Prostate gland (tissue), 2 donors: ENCODE measurements at regions not wholly inside any gene's neighbourhood (a gene's known extent, or its start where the extent isn't known, plus 50 kb on each side); places are given as distances from the start of the nearest gene placed in this dataset.

Experiments used
- DNase-seq: peaks from one replicate; pipeline ENCODE4 v3.0.0-alpha.2; 2019; ENCODE audit warnings: low spot score
- H3K27ac ChIP-seq, 2 donors: fragments of 200-600 bp; sonication (generic); 2 replicates each; pipeline ENCODE4 v1.5.1; 2017 to 2019
- H3K27me3 ChIP-seq: fragments of 200-600 bp; sonication (generic); replicated peaks from 2 replicates; pipeline ENCODE4 v1.5.1; 2019; ENCODE audit not compliant: insufficient read depth
- H3K36me3 ChIP-seq, 2 donors: fragments of 200-600 bp; sonication (generic); 1 replicate in 1 of 2; 2 replicates in 1 of 2; pipeline versions ENCODE4 v1.5.1 to v1.8.1; 2017 to 2019
- H3K4me1 ChIP-seq: fragments of 200-600 bp; sonication (generic); replicated peaks from 2 replicates; pipeline ENCODE4 v1.5.1; 2019
- H3K4me3 ChIP-seq, 2 donors: fragments of 200-600 bp; sonication (generic); 2 replicates each; pipeline ENCODE4 v1.5.1; 2017 to 2019
- H3K9me3 ChIP-seq: fragments of 200-600 bp; sonication (generic); 2 replicates; pipeline ENCODE4 v1.5.1; 2017
- CTCF ChIP-seq, 4 experiments: fragments of 200-600 bp in 2 of 4; fragments of 450-650 bp in 2 of 4; sonication (generic) in 2 of 4; IDR thresholded peaks; 1 replicate in 3 of 4; 2 replicates in 1 of 4; pipeline ENCODE4 v1.5.1; 2016 to 2019; ENCODE audit warnings: antibody characterized with exemption in 4 of 4, mild to moderate bottlenecking in 2 of 4, moderate library complexity in 2 of 4
- POLR2A ChIP-seq: fragments of 450-650 bp; IDR thresholded peaks from one replicate; pipeline ENCODE4 v1.6.1; 2016; ENCODE audit warnings: antibody characterized with exemption, mild to moderate bottlenecking
- POLR2AphosphoS5 ChIP-seq: sonication (generic); formaldehyde crosslinking; IDR thresholded peaks from one replicate; pipeline ENCODE4 v1.6.1; 2017; ENCODE audit warnings: antibody characterized with exemption
- WGBS: methylation state at CpG from one replicate; pipeline ENCODE4 v1.1.5; 2018; 5-methylcytosine and 5-hydroxymethylcytosine counted together
- intact Hi-C: fragments of 100-400 bp; cut with DNase I; formaldehyde crosslinking; loops from one replicate; pipeline ENCODE4 v1.14.2; 2022

- no peak for TF ChIP-seq POLR2AphosphoS5
- no peak for TF ChIP-seq POLR2A
- TF ChIP-seq CTCF (IDR thresholded peaks at IDR 0.05): no peak
- Histone ChIP-seq H3K9me3 (no peaks in the 10 kb centered on the region), H3K4me3 (no peak overlapping the region), H3K4me1 (no peaks in the 10 kb centered on the region), H3K27ac (no peak overlapping the region), H3K27me3 (no peaks in the 10 kb centered on the region), H3K36me3 (no peaks in the 10 kb centered on the region)
- no peak for DNase-seq
- intact Hi-C loops: no loop called here
- 75% methylated on average over 3 of the region's 3 CpGs for WGBS
Measured at GRCh38 chr6:78460711-78461110, 406.6 kb upstream of the IRAK1BP1 start.

- TF ChIP-seq POLR2A (no peak), POLR2AphosphoS5 (no peak), CTCF (IDR thresholded peaks at IDR 0.05) (no peak)
- Histone ChIP-seq H3K27me3 (no peaks in the 10 kb centered on the region), H3K36me3 (no peaks in the 10 kb centered on the region), H3K4me1 (no peaks in the 10 kb centered on the region), H3K9me3 (no peaks in the 10 kb centered on the region), H3K4me3 (no peak overlapping the region), H3K27ac (no peak overlapping the region)
- no peak for DNase-seq
- WGBS: 90% methylated on average over 10 of the region's 10 CpGs
- intact Hi-C loops: no loop called here
Measured at GRCh38 chr6:78462728-78463127, 404.6 kb upstream of the IRAK1BP1 start.

- Histone ChIP-seq H3K9me3 (no peaks in the 10 kb centered on the region), H3K36me3 (no peaks in the 10 kb centered on the region), H3K4me1 (no peaks in the 10 kb centered on the region), H3K4me3 (no peak overlapping the region), H3K27me3 (no peaks in the 10 kb centered on the region), H3K27ac (no peak overlapping the region)
- 89% methylated on average over 3 of the region's 3 CpGs for WGBS
- TF ChIP-seq POLR2AphosphoS5 (no peak), POLR2A (no peak), CTCF (IDR thresholded peaks at IDR 0.05) (no peak)
- intact Hi-C loops: no loop called here
- no peak for DNase-seq
Measured at GRCh38 chr6:78465059-78465634, 402.2 kb upstream of the IRAK1BP1 start.

- Histone ChIP-seq H3K4me1 (no peaks in the 10 kb centered on the region), H3K27ac (no peak overlapping the region), H3K4me3 (no peak overlapping the region), H3K36me3 (no peaks in the 10 kb centered on the region), H3K9me3 (no peaks in the 10 kb centered on the region), H3K27me3 (no peaks in the 10 kb centered on the region)
- TF ChIP-seq POLR2A (no peak), POLR2AphosphoS5 (no peak), CTCF (IDR thresholded peaks at IDR 0.05) (no peak)
- no peak for DNase-seq
- intact Hi-C loops: no loop called here
Measured at GRCh38 chr6:78476561-78476960, 390.8 kb upstream of the IRAK1BP1 start.

- TF ChIP-seq POLR2A (no peak), CTCF (IDR thresholded peaks at IDR 0.05) (no peak), POLR2AphosphoS5 (no peak)
- 84% methylated on average over 4 of the region's 4 CpGs for WGBS
Measured at GRCh38 chr6:78482801-78483552, 384.4 kb upstream of the IRAK1BP1 start.

More at GRCh38 chr6:78482801-78483552, 384.4 kb upstream of the IRAK1BP1 start:
- H3K4me1 ChIP-seq: no peaks in the 10 kb centered on the region
- H3K27me3 ChIP-seq: no peaks in the 10 kb centered on the region
- no peak overlapping the region for H3K27ac ChIP-seq
- H3K36me3 ChIP-seq: no peaks in the 10 kb centered on the region
- H3K9me3 ChIP-seq: no peaks in the 10 kb centered on the region
- DNase-seq: no peak
- H3K4me3 ChIP-seq: no peak overlapping the region
- intact Hi-C loops: no loop called here
